Right renal cortex interstitium (tissue), 3 donors: ENCODE measurements at regions not wholly inside any gene's neighbourhood (a gene's known extent, or its start where the extent isn't known, plus 50 kb on each side); places are given as distances from the start of the nearest gene placed in this dataset.
A peak's percentile ranks its signal among the peaks of the same experiment; 100 is the strongest.

ENCODE experiments used
- DNase-seq, 3 donors: peaks; one replicate each; pipeline ENCODE4 v3.0.0-alpha.2; 2013; ENCODE audit warnings: low read depth in 3 of 3, low spot score in 2 of 3

DNA sequence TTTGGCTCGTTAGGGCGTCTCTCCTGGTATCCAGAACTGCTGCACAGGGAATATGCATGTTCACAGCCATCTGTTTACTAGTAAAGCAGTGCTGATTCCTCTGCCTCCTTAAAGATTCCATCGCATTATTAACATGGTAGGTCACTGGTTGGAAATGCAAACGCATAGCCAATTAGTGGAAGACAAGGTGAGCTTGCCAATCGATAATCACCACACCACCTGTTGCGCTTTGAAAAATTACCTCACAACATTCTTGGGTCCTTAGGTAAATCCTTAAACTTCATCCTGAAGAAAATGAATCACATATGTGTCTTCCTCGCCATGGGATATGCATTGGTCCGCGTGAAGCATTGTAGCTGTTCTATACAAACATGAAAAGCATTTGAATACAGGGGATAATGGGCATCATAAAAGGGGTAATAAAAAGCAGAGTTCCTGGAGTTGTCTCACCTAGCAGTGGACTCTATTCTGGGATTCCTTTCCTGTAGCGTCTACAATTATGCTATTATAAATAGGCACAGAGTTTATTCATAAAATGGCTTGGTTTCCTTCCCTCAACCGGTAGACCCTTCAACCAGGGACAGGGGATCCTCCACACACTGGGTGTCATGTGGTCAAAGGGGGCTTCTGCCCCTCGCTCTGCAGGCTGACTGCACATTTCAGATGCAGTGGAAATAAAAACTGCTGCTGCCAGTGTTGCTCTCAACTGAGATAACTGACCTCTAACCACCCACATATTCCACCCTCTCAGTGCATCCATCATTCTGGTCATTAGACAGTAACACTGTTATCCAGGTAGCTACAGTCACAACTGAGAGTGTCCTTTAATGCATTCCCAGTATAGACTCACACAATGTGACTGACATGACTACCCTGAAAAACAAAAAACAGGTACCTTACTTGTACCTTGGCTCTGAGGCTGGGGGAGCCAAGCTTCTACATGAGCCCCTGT is 389.2 kb upstream of the NFE2L3 start:
- no peak for DNase-seq

- no peak for DNase-seq
Observed at GRCh38 chr7:25763463-25763860, 388.5 kb upstream of the NFE2L3 start.

GRCh38 chr7:25765110-25765655 is 386.8 kb upstream of the NFE2L3 start:
- DNase-seq: no peak

GRCh38 chr7:25770235-25770634 is 381.8 kb upstream of the NFE2L3 start:
- no peak for DNase-seq

- DNase-seq: no peak
Observed at GRCh38 chr7:25770670-25771069, 381.3 kb upstream of the NFE2L3 start.

DNA sequence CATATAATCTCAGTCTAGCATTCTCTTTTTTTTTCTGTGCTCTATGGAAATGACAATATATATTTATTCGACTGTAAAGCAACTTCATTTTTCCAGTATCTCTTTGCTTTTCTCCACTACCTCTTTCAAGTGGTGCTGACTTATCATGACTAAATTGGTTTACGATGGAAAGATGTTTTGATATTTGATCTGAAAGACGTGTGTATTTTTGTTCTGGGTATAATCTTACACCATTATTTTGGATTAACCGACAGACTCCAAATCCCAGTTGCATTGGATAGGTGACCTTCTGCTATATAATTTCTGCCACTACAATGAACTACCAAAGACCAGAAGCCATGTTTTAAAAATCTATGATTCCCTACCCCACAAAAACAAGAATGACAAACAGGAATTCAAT is 380.5 kb upstream of the NFE2L3 start:
- DNase-seq: no peak

DNA sequence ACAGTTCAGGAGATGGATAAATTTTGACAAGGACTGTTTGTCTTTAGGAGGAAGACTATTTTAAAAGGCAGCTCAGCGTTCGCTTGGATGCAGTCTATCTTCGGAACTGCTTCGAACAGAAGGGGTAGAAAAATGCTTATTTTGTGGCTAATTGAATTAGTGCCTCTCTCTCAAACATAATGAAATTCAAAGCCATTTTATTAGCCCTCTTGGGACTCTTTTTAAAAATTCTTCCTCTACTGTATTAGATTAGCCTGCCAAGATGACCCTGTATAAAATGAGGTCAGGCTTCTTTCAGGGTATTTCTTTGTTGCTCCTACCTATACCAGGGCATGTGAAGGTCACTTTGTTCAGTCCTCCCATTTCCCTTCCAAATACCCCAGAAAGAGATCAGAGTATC is 379.2 kb upstream of the NFE2L3 start:
- DNase-seq: no peak

DNA sequence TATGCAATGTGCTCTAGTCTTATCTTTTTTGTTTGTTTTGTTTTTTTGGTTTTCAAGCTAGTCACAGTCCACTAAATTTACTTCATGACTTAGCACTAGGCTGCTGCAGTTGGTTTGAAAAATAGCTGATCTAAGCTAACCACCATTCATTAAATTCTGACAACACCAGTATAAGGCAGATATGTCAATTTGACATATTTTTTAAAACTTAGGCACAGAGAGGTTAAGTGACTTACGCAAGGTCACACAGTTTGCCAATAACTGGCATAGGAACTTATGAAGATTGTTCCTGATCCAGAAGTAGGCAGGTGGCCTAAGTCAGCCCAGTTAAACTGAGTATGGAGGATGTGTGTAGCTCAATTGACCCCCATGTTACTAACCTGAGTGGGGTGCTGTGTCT is 377.3 kb upstream of the NFE2L3 start:
- DNase-seq: no peak

DNA sequence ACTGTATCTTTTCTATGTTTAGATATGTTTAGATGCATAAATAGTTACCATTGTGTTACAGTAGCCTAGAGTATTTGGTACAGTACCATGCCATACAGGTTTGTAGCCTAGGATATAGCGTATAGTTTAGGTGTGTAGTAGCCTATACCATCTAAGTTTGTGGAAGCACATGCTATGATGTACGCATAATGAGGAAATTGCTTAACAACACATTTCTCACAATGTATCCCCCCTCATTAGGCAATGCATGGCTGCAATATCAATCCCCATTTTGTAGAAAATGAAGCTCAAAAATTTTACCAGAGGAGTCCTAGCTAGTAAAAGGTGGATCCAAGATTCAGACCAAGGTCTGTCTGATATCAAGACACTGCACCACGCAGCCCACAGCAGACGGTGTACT is 376.4 kb upstream of the NFE2L3 start:
- DNase-seq: no peak

- no peak for DNase-seq
Observed at GRCh38 chr7:25775999-25776743, 375.8 kb upstream of the NFE2L3 start.

DNA sequence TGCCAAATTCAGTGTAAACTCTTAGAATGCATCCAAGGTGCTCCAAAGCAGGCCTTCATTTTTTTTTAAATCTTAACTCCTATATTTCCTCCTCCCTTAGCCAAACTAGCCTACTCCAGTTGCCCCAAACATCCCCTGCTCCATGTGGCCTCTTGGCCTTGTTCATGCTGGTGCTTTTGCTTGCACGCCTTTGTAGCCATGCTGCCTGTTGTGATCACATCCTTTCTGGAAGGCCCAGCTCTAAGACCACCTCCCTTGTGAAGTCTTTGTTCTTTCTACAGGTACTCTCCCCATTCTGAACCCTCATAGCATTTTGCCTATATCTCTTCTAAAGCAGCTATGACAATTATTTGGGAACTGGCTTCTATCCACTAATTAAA is 375.3 kb upstream of the NFE2L3 start:
- no peak for DNase-seq

DNA sequence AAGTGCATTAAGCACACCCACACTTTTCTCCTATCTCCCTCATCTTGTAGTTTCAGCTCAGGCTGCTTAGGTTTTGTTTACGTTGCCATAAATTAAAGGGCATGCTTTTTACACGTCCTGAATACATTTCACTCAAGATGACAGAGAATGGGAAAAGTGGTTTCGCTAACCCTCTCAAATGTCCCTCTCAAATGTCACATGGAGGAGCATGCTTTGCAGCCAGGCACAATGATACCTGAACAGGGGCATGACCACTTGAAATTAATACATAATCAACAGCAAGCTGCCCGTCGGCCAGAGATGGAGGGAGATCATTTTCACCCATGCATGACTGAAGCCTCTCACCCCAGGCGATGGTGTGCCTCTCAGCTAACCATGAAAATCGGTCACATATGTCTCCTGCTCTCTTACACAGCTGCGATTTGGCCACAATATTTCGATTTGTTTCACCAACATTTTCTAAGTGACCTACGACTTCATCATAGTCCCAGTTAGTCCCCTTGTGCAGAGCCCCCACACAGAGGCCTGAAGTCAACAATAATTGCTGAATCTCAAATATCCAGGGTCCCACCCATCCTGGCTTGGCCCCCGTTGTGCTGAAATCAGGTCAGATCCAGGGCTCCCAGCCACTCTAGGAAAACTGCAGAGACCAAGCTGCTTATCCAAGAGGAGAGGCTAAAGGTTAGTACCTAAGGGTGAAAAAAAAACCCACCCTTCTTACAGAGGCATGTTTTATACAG is 373.9 kb upstream of the NFE2L3 start:
- peak in 1 of 3 donors; percentile 36 for DNase-seq

- DNase-seq: no peak
Observed at GRCh38 chr7:25779002-25779546, 372.9 kb upstream of the NFE2L3 start.

GRCh38 chr7:25780904-25781303 is 371.1 kb upstream of the NFE2L3 start:
- no peak for DNase-seq

GRCh38 chr7:25781704-25782103 is 370.3 kb upstream of the NFE2L3 start:
- DNase-seq: no peak

DNA sequence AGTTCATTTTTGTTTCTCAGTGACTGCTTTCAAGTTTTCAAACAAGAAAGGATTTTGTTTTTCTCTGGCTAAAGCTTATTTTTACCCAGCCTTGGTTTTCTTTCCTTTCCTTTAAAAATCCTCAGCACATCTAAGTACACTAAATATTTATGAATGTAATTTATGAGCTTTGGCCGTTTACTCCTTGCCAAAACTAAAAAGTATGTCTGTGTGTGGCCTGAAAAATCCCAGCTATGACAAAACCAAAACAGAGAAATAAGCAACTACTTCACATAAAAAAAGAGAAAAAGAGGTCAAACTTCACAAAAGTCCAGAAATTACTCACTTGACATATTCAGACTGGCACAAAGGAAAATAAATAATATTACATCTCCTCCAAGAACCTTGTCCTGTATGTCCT is 365.1 kb upstream of the NFE2L3 start:
- no peak for DNase-seq

- DNase-seq: no peak
Observed at GRCh38 chr7:25787336-25787735, 364.7 kb upstream of the NFE2L3 start.

DNA sequence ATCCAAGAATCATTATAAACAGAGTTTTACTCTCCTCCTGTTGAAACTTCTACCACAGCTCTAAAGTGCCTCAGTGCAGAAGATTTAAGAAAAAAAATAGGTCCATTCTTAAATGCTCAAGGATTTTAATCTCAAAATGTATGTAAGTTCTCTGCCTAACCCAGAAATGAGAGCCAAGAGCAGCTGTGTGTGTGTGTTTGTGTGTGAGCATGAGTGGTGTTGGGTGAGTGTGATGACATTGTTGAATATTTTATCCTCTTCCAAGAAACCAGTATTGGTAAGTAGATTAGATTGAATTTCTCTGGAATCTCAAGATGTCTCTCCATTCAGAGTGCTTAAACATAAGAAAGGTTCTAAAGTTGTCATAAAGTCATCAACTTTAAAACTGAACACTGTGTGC is 363.6 kb upstream of the NFE2L3 start:
- no peak for DNase-seq

GRCh38 chr7:25788961-25789620 is 362.9 kb upstream of the NFE2L3 start:
- no peak for DNase-seq
